Activated CD4-positive, alpha-beta T cell treated with anti-CD3 and anti-CD28 coated beads, Interleukin-2, amount 10 ng/mL, durations not matched to agents 24 days and 14 days (primary cell): ENCODE measurements at regions not wholly inside any gene's neighbourhood (a gene's known extent, or its start where the extent isn't known, plus 50 kb on each side); places are given as distances from the start of the nearest gene placed in this dataset.

Experiments
- DNase-seq: peaks from one replicate; pipeline ENCODE4 v3.0.0; 2022
- H3K27ac Mint-ChIP-seq: one replicate; pipeline ENCODE4 v1.8.0; 2022; ENCODE audit warnings: mild to moderate bottlenecking, mixed read lengths
- H3K27me3 Mint-ChIP-seq: one replicate; pipeline ENCODE4 v1.8.0; 2022; ENCODE audit warnings: mixed read lengths
- H3K36me3 Mint-ChIP-seq: one replicate; pipeline ENCODE4 v1.8.0; 2022; ENCODE audit warnings: low read depth, mild to moderate bottlenecking, mixed read lengths
- H3K4me1 Mint-ChIP-seq: one replicate; pipeline ENCODE4 v1.8.0; 2021; ENCODE audit warnings: mixed read lengths
- H3K4me3 Mint-ChIP-seq: one replicate; pipeline ENCODE4 v1.8.0; 2022; ENCODE audit warnings: mild to moderate bottlenecking, moderate library complexity, mixed read lengths
- H3K9me3 Mint-ChIP-seq: one replicate; pipeline ENCODE4 v1.8.0; 2021; ENCODE audit warnings: mixed read lengths
- intact Hi-C: fragments of 100-400 bp; cut with micrococcal nuclease; formaldehyde crosslinking; loops from one replicate; pipeline ENCODE4 v1.15.1; 2023

GRCh38 chr2:240204431-240205276, 64.2 kb upstream of the OTOS start:
- no peak for DNase-seq
- Mint-ChIP-seq H3K4me1 (peaks cover 3% of the 10 kb centered on the region), H3K27ac (no peak overlapping the region), H3K27me3 (peaks cover 16% of the 10 kb centered on the region), H3K9me3 (no peaks in the 10 kb centered on the region), H3K36me3 (no peaks in the 10 kb centered on the region), H3K4me3 (no peak overlapping the region)
- intact Hi-C loops, result no loop called here

DNA sequence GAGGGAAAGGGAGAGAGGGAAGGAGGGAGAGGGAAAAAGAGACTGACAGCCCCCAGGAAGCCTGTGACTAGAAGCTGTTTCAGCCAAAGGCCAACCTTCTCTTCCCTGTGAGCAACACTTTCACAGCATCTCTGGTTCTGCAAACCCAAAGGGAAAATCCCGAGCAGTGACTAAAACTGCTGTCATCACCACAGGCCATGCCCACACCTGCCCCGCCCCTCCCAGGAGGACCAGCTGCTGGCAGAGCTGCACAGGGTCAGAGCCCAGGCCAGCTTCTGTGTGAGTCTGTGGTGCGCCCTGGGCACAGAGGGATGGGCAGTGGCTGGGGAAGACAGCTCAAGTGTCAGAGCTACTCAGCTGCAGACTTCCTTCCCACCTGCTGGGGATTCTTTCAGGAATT, 64.9 kb upstream of the OTOS start:
- peak; percentile 64 for DNase-seq
- H3K9me3 Mint-ChIP-seq, result no peaks in the 10 kb centered on the region
- no peak overlapping the region for H3K4me3 Mint-ChIP-seq
- H3K27ac Mint-ChIP-seq, result no peak overlapping the region
- peaks cover 14% of the 10 kb centered on the region for H3K27me3 Mint-ChIP-seq
- no peaks in the 10 kb centered on the region for H3K36me3 Mint-ChIP-seq
- peaks cover 3% of the 10 kb centered on the region for H3K4me1 Mint-ChIP-seq
- intact Hi-C loops, result no loop called here

- DNase-seq, result no peak
- Mint-ChIP-seq H3K9me3 (no peaks in the 10 kb centered on the region), H3K27me3 (peaks cover 14% of the 10 kb centered on the region), H3K4me3 (no peak overlapping the region), H3K4me1 (peaks cover 3% of the 10 kb centered on the region), H3K27ac (no peak overlapping the region), H3K36me3 (no peaks in the 10 kb centered on the region)
- intact Hi-C loops, result no loop called here
Measured at GRCh38 chr2:240205772-240206171, 65.3 kb upstream of the OTOS start.

- no peak overlapping the region for H3K27ac Mint-ChIP-seq
- DNase-seq, result no peak
- no peaks in the 10 kb centered on the region for H3K36me3 Mint-ChIP-seq
- intact Hi-C loops, result no loop called here
- H3K27me3 Mint-ChIP-seq, result peaks cover 8% of the 10 kb centered on the region
- no peaks in the 10 kb centered on the region for H3K9me3 Mint-ChIP-seq
- H3K4me1 Mint-ChIP-seq, result peaks cover 3% of the 10 kb centered on the region
- no peak overlapping the region for H3K4me3 Mint-ChIP-seq
Measured at GRCh38 chr2:240206630-240207029, 66.2 kb upstream of the OTOS start.

GRCh38 chr2:240207661-240208060, 67.2 kb upstream of the OTOS start:
- Mint-ChIP-seq H3K9me3 (no peaks in the 10 kb centered on the region), H3K27ac (no peak overlapping the region), H3K4me3 (no peak overlapping the region), H3K27me3 (peaks cover 6% of the 10 kb centered on the region), H3K36me3 (no peaks in the 10 kb centered on the region), H3K4me1 (peaks cover 3% of the 10 kb centered on the region)
- intact Hi-C loops, result no loop called here
- DNase-seq, result no peak

DNA sequence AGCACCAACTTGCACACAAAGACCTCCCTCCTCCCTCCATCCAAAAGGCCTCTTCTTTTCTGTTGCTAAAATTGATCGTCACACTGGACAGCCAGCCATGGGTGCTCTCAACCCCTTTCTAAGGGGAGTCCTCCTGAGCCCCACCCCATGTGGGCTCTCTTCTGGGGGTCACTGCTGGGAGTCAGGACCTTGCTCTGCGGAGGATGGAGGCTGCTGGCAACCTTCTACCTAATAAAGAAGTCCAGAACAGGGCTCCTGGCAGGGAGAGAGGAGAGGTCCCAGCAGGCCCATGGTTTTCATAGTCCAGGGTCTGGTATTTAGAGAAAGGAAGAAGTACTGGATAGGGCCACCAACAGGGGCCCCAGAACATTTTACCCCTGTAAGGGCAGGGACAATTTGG, 67.6 kb upstream of the OTOS start:
- H3K36me3 Mint-ChIP-seq, result no peaks in the 10 kb centered on the region
- no peak overlapping the region for H3K27ac Mint-ChIP-seq
- no peak overlapping the region for H3K4me3 Mint-ChIP-seq
- intact Hi-C loops, result no loop called here
- peaks cover 3% of the 10 kb centered on the region for H3K4me1 Mint-ChIP-seq
- H3K9me3 Mint-ChIP-seq, result no peaks in the 10 kb centered on the region
- DNase-seq, result no peak
- peaks cover 2% of the 10 kb centered on the region for H3K27me3 Mint-ChIP-seq

- no peak overlapping the region for H3K4me3 Mint-ChIP-seq
- H3K36me3 Mint-ChIP-seq, result no peaks in the 10 kb centered on the region
- H3K27me3 Mint-ChIP-seq, result no peaks in the 10 kb centered on the region
- intact Hi-C loops, result no loop called here
- no peak for DNase-seq
- no peak overlapping the region for H3K27ac Mint-ChIP-seq
- H3K9me3 Mint-ChIP-seq, result no peaks in the 10 kb centered on the region
- H3K4me1 Mint-ChIP-seq, result peaks cover 3% of the 10 kb centered on the region
Measured at GRCh38 chr2:240208631-240209211, 68.3 kb upstream of the OTOS start.

DNA sequence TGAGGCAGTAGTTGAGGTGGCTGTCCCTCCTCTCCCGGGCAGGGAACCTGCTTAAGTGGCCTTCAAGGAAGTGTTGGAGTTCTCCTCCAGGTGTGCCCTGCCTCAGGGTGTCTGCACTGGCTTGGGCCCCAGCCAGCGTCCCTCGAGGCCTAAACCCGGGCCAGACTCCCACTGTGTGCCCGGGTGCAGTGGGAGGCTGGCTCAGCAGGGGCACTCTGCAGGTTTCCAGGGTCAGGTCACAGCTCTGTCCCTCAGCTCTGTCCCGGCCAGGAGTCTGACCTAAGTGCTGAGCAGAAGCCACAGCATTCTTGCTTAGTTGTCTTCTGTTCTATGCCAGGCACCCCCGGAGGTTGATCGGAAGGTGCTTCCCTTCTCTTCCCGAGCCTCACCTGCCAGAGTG, 69.0 kb upstream of the OTOS start:
- no peaks in the 10 kb centered on the region for H3K36me3 Mint-ChIP-seq
- no peak overlapping the region for H3K4me3 Mint-ChIP-seq
- H3K9me3 Mint-ChIP-seq, result no peaks in the 10 kb centered on the region
- intact Hi-C loops, result no loop called here
- no peaks in the 10 kb centered on the region for H3K27me3 Mint-ChIP-seq
- DNase-seq, result no peak
- peaks cover 3% of the 10 kb centered on the region for H3K4me1 Mint-ChIP-seq
- H3K27ac Mint-ChIP-seq, result no peak overlapping the region

DNA sequence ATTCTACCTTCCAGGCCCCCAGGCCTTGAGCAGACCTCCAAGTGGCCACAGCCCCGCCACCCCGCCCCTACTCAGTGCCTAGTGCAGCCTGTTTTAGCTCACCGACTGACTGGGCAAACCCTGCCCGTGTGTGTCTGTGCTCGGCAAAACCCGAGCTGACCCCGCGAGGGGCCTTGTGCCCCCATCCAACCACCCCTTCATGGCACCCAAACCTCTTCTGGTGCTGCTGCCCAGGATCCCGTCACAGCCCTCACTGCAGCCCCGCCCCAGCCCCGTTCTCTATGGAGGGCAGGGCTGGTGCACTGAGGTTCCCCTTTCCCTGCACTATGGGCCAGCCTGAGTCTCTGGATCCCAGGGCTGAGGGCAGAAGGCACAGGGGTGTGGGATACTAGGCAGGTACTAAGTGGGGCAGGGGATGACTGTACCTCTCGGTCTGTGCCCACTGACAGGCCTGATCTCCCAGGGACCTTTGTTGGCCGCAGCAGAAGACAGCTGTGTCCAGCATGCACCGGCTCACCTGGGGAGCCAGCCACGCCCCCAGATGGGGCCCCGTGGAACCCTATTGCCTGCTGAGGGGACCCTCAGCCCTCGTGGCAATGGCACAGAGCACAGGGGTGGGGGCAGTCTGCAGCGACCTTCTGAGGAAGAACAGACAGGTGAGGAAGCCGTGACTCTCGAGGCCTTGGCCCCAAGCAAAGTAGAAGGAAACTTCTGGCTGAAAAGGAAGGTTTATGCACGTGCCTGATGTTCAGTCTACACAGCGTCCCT, 69.9 kb upstream of the OTOS start:
- H3K9me3 Mint-ChIP-seq, result no peaks in the 10 kb centered on the region
- H3K36me3 Mint-ChIP-seq, result no peaks in the 10 kb centered on the region
- peaks cover 2% of the 10 kb centered on the region for H3K4me1 Mint-ChIP-seq
- H3K27ac Mint-ChIP-seq, result no peak overlapping the region
- intact Hi-C loops, result no loop called here
- DNase-seq, result no peak
- H3K4me3 Mint-ChIP-seq, result no peak overlapping the region
- no peaks in the 10 kb centered on the region for H3K27me3 Mint-ChIP-seq

DNA sequence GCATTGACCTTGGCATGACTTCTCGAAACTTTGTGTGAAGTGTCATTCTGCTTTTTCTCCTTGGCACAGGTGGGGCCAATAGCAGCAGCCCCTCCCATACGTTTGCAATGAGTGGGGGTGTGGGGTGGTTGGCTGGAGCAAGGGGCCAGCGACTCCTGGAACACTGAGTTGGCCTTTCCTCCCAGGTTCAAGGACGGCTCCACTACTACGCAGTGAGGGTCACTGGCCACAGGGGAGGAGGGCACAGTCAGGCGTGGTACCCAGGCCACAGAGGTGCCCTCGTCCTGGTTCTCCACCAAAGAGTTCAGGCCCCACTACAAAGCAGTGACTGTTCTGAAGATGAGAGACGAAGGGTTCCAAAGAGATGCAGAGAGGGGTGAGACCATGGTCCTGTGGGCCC, 70.6 kb upstream of the OTOS start:
- intact Hi-C loops, result no loop called here
- H3K27ac Mint-ChIP-seq, result no peak overlapping the region
- no peak overlapping the region for H3K4me3 Mint-ChIP-seq
- no peak for DNase-seq
- no peaks in the 10 kb centered on the region for H3K27me3 Mint-ChIP-seq
- no peaks in the 10 kb centered on the region for H3K36me3 Mint-ChIP-seq
- no peaks in the 10 kb centered on the region for H3K4me1 Mint-ChIP-seq
- H3K9me3 Mint-ChIP-seq, result no peaks in the 10 kb centered on the region

DNA sequence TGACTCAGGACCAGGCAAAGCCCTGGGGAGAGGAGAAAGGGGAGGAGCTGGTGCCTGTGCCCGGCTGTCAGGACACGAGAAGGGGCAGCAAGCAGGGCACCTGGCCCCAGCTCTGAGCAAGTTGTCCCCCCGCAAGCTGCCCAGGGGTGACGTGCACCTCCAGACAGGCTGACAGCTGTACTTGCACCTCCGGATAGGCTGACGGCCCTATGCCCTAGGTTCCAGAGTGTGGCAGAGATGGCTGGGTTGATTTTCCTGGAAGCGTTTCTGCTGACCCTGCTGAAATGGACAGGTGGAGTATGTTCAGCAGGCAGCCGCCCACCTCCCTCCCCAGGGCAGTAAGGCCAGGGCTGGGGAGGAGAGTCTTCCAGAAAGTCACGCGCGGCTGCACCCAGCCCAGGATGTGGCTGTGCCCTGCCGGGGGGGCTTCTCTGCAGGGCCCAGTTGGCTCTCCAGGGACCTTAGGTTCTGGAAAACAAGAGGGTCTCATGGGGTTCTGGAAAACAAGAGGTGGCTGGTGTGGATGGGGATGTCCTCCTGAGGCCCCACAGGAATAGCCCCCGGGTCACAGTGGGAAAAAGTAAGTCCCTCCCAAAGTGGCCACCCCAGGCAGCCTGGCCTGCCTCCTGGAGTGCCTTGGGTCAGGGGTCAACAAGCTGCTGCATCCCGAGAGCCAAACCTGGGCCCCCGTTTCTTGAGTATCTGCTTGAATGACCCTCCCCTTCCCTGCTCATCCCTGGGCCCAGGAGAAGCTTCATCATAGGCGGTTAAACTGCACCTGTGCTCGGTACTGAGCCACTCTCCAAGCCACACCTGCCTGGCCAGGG, 71.4 kb upstream of the OTOS start:
- intact Hi-C loops, result no loop called here
- H3K9me3 Mint-ChIP-seq, result no peaks in the 10 kb centered on the region
- no peak overlapping the region for H3K27ac Mint-ChIP-seq
- no peaks in the 10 kb centered on the region for H3K27me3 Mint-ChIP-seq
- H3K4me3 Mint-ChIP-seq, result no peak overlapping the region
- no peaks in the 10 kb centered on the region for H3K4me1 Mint-ChIP-seq
- no peak for DNase-seq
- no peaks in the 10 kb centered on the region for H3K36me3 Mint-ChIP-seq

GRCh38 chr2:240212425-240213225, 72.2 kb upstream of the OTOS start:
- intact Hi-C loops, result no loop called here
- H3K27ac Mint-ChIP-seq, result no peak overlapping the region
- no peak for DNase-seq
- H3K36me3 Mint-ChIP-seq, result no peaks in the 10 kb centered on the region
- no peaks in the 10 kb centered on the region for H3K4me1 Mint-ChIP-seq
- no peaks in the 10 kb centered on the region for H3K27me3 Mint-ChIP-seq
- H3K4me3 Mint-ChIP-seq, result no peak overlapping the region
- H3K9me3 Mint-ChIP-seq, result no peaks in the 10 kb centered on the region

GRCh38 chr2:240213226-240213475, 72.7 kb upstream of the OTOS start:
- H3K36me3 Mint-ChIP-seq, result no peaks in the 10 kb centered on the region
- no peaks in the 10 kb centered on the region for H3K27me3 Mint-ChIP-seq
- no peak overlapping the region for H3K4me3 Mint-ChIP-seq
- no peaks in the 10 kb centered on the region for H3K9me3 Mint-ChIP-seq
- H3K27ac Mint-ChIP-seq, result no peak overlapping the region
- H3K4me1 Mint-ChIP-seq, result no peaks in the 10 kb centered on the region
- DNase-seq, result no peak
- intact Hi-C loops, result no loop called here
